H1 (cell line): ENCODE measurements at regions not wholly inside any gene's neighbourhood (a gene's known extent, or its start where the extent isn't known, plus 50 kb on each side); places are given as distances from the start of the nearest gene placed in this dataset.

Experiments used
- ATF3 ChIP-seq: IDR thresholded peaks from 2 replicates; pipeline ENCODE4 v1.6.1; 2011; ENCODE audit warnings: low read depth, mild to moderate bottlenecking, low read length; ENCODE audit not compliant: insufficient read depth
- FOSL1 ChIP-seq: IDR thresholded peaks from 2 replicates; pipeline ENCODE4 v1.6.1; 2011; ENCODE audit warnings: mild to moderate bottlenecking, low read depth, low read length, moderate library complexity; ENCODE audit not compliant: insufficient read depth
- JUN ChIP-seq: IDR thresholded peaks from 2 replicates; pipeline ENCODE4 v1.6.1; 2011; ENCODE audit warnings: low read depth, mild to moderate bottlenecking, improper control_type of control experiment, low read length
- KDM1A ChIP-seq: fragments of 200-600, 300-600 bp; sonication (generic); IDR thresholded peaks from 2 replicates; pipeline ENCODE4 v1.7.1; 2016; ENCODE audit warnings: mild to moderate bottlenecking, low read length, borderline replicate concordance
- KDM4A ChIP-seq: IDR thresholded peaks from one replicate; pipeline ENCODE4 v1.7.1; 2012; ENCODE audit warnings: low read depth, mild to moderate bottlenecking, moderate library complexity, low read length, inconsistent platforms; ENCODE audit not compliant: severe bottlenecking
- POLR2A ChIP-seq, 2 experiments: IDR thresholded peaks; 1 replicate in 1 of 2; 2 replicates in 1 of 2; pipeline ENCODE4 v1.6.1; 2011; ENCODE audit warnings: low read depth in 2 of 2, low read length in 2 of 2, mild to moderate bottlenecking in 2 of 2; ENCODE audit errors: control extremely low read depth in 1 of 2
- TCF12 ChIP-seq: IDR thresholded peaks from 2 replicates; pipeline ENCODE4 v1.6.1; 2011; ENCODE audit warnings: low read depth, mild to moderate bottlenecking, low read length

GRCh38 chr20:24393903-24394302 is 75.5 kb upstream of the SYNDIG1 start (continued):
- TF ChIP-seq KDM4A, result no peak
- TF ChIP-seq KDM1A, result no peak
- TF ChIP-seq POLR2A (IDR thresholded peaks at IDR 0.05; ENCODE audit: control extremely low read depth in 1 of 2, low read depth in 2 of 2, low read length in 2 of 2), result no peak
- no peak for TF ChIP-seq ATF3
- no peak for TF ChIP-seq JUN
- no peak for TF ChIP-seq TCF12
- TF ChIP-seq FOSL1, result no peak
